GM19463 (cell line): ENCODE measurements at regions not wholly inside any gene's neighbourhood (a gene's known extent, or its start where the extent isn't known, plus 50 kb on each side); places are given as distances from the start of the nearest gene placed in this dataset.

Experiments used
- ATAC-seq: cut with Tn5 transposase; IDR thresholded peaks from one replicate; pipeline ENCODE4 v1.9.1; 2021; ENCODE audit warnings: mild to moderate bottlenecking, moderate library complexity; ENCODE audit not compliant: unreplicated experiment

GRCh38 chr4:125507141-125507540 is 192.4 kb downstream of the FAT4 start:
- ATAC-seq: no peak

GRCh38 chr4:125511715-125512114 is 197.0 kb downstream of the FAT4 start:
- ATAC-seq: no peak

- ATAC-seq: no peak
These were observed 200.3 kb downstream of the FAT4 start for GRCh38 chr4:125515016-125515415.

- ATAC-seq: no peak
These were observed 203.1 kb downstream of the FAT4 start for GRCh38 chr4:125517831-125518230.

GRCh38 chr4:125518281-125518680 is 203.5 kb downstream of the FAT4 start:
- ATAC-seq: no peak

GRCh38 chr4:125519371-125520146 is 204.8 kb downstream of the FAT4 start:
- no peak for ATAC-seq

- no peak for ATAC-seq
These were observed 205.7 kb downstream of the FAT4 start for GRCh38 chr4:125520258-125520990.

- no peak for ATAC-seq
These were observed 207.8 kb downstream of the FAT4 start for GRCh38 chr4:125522588-125522987.

GRCh38 chr4:125522992-125523391 is 208.2 kb downstream of the FAT4 start:
- no peak for ATAC-seq

GRCh38 chr4:125526420-125526819 is 211.7 kb downstream of the FAT4 start:
- no peak for ATAC-seq

GRCh38 chr4:125527681-125528080 is 212.9 kb downstream of the FAT4 start:
- no peak for ATAC-seq

- ATAC-seq: no peak
These were observed 214.3 kb downstream of the FAT4 start for GRCh38 chr4:125529071-125529470.

- no peak for ATAC-seq
These were observed 223.9 kb downstream of the FAT4 start for GRCh38 chr4:125538670-125539069.

- ATAC-seq: no peak
These were observed 224.9 kb downstream of the FAT4 start for GRCh38 chr4:125539691-125540090.

GRCh38 chr4:125541836-125542385 is 227.2 kb downstream of the FAT4 start:
- ATAC-seq: no peak

GRCh38 chr4:125546272-125546671 is 231.5 kb downstream of the FAT4 start:
- no peak for ATAC-seq

- no peak for ATAC-seq
These were observed 233.1 kb downstream of the FAT4 start for GRCh38 chr4:125547836-125548235.

GRCh38 chr4:125550769-125551168 is 236.0 kb downstream of the FAT4 start:
- no peak for ATAC-seq

- no peak for ATAC-seq
These were observed 236.7 kb downstream of the FAT4 start for GRCh38 chr4:125551466-125551865.

- no peak for ATAC-seq
These were observed 237.2 kb downstream of the FAT4 start for GRCh38 chr4:125551967-125552366.

- no peak for ATAC-seq
These were observed 257.8 kb downstream of the FAT4 start for GRCh38 chr4:125572601-125573000.

GRCh38 chr4:125573368-125573767 is 258.6 kb downstream of the FAT4 start:
- no peak for ATAC-seq
